ENCODE measurements at regions not wholly inside any gene's neighbourhood (a gene's known extent, or its start where the extent isn't known, plus 50 kb on each side); places are given as distances from the start of the nearest gene placed in this dataset.

DNA sequence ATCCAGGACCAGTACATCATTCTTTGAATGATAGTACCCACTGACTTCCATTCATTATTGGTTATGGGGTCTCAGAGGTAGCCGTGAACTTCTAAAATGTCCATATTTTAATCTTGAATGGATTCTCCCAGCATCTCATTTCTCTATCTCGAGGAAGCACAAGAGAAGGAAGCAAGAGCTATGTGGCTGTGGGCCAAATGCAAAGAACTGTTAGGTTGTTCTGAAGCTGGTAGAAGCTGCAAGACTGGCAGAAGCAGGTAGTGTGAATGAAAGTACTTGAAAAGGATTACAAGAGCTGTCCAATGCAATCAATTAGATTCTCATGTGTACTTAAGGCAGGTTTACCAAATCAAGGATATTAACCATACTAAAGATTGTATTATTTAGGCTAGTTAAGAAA, 1131.8 kb downstream of the GRIK2 start:
- Histone ChIP-seq H3K79me2 (ENCODE audit: control insufficient read depth in 1 of 2, insufficient read depth in 2 of 2, low read length in 2 of 2) (no peaks in the 10 kb centered on the region), H3K4me2 (ENCODE audit: insufficient read depth in 1 of 2, low read depth in 2 of 2, low read length in 2 of 2) (no peak overlapping the region), H2BK20ac (ENCODE audit: low read length) (no peak overlapping the region), H2AFZ (ENCODE audit: low read length) (no peak overlapping the region), H3K36me3 (ENCODE audit: control insufficient read depth in 2 of 4, insufficient read depth in 4 of 4, low read length in 3 of 4) (no peaks in the 10 kb centered on the region), H4K91ac (replicated peaks; ENCODE audit: insufficient read length, low read length) (no peak overlapping the region), H3K23me2 (ENCODE audit: low read depth, low read length) (no peaks in the 10 kb centered on the region), H4K8ac (ENCODE audit: extremely low read depth, insufficient read depth, low read length) (no peak overlapping the region), H3K79me1 (ENCODE audit: low read depth, low read length) (no peaks in the 10 kb centered on the region), H3K14ac (ENCODE audit: insufficient read length) (no peak overlapping the region), H3K18ac (ENCODE audit: extremely low read depth, low read length) (no peak overlapping the region), H2BK5ac (ENCODE audit: low read depth, low read length) (no peak overlapping the region), H2BK12ac (ENCODE audit: low read depth, low read length) (no peak overlapping the region), H4K5ac (ENCODE audit: insufficient read length, low read depth, low read length) (no peak overlapping the region), H3K9me3 (ENCODE audit: insufficient read depth in 2 of 2, low read depth in 1 of 2, low read length in 1 of 2) (no peaks in the 10 kb centered on the region), H3K4me3 (ENCODE audit: extremely low read depth in 1 of 4, insufficient read depth in 2 of 4, low read depth in 3 of 4, low read length in 4 of 4) (no peak overlapping the region), H3K23ac (ENCODE audit: insufficient read length) (no peak overlapping the region), H2BK120ac (replicated peaks; ENCODE audit: low read depth, low read length) (no peak overlapping the region), H3K56ac (replicated peaks; ENCODE audit: insufficient read length, low read depth, low read length) (no peak overlapping the region), H3K27me3 (replicated peaks in 1 of 4; ENCODE audit: control insufficient read depth in 3 of 4, extremely low read depth in 1 of 4, insufficient read depth in 3 of 4, low read length in 3 of 4) (no peaks in the 10 kb centered on the region), H4K20me1 (replicated peaks in 1 of 2; ENCODE audit: control insufficient read depth in 1 of 2, insufficient read depth in 2 of 2, low read length in 2 of 2) (no peaks in the 10 kb centered on the region), H2BK15ac (ENCODE audit: low read length) (no peak overlapping the region), H2AK5ac (ENCODE audit: low read depth, low read length) (no peak overlapping the region), H3K4me1 (replicated peaks in 1 of 4; ENCODE audit: control insufficient read depth in 3 of 4, insufficient read depth in 4 of 4, low read length in 3 of 4) (no peaks in the 10 kb centered on the region), H3K9ac (replicated peaks in 1 of 4; ENCODE audit: extremely low read depth in 1 of 4, low read depth in 3 of 4, low read length in 3 of 4) (no peak overlapping the region), H3K27ac (ENCODE audit: low read depth, low read length) (no peak overlapping the region), H3K4ac (replicated peaks; ENCODE audit: insufficient read length, low read depth, low read length) (no peak overlapping the region)
- POLR2A ChIA-PET (ENCODE audit: partially characterized antibody): no interaction called here
- TF ChIP-seq CBX8 (IDR thresholded peaks at IDR 0.05; ENCODE audit: borderline replicate concordance, low read depth, low read length) (no peak), NRF1 (IDR thresholded peaks at IDR 0.05; ENCODE audit: low read depth, low read length) (no peak), TAF7 (optimal IDR thresholded peaks at IDR 0.05; ENCODE audit: borderline replicate concordance, low read depth, low read length) (no peak), SIRT6 (IDR thresholded peaks at IDR 0.05; ENCODE audit: low read length) (no peak), GTF2F1 (IDR thresholded peaks at IDR 0.05; ENCODE audit: borderline replicate concordance, low read depth, low read length) (no peak), POU5F1 (IDR thresholded peaks at IDR 0.05; ENCODE audit: low read depth, low read length) (no peak), TCF12 (IDR thresholded peaks at IDR 0.05; ENCODE audit: low read depth, low read length) (no peak)
- TF ChIP-seq, protein P1, sequence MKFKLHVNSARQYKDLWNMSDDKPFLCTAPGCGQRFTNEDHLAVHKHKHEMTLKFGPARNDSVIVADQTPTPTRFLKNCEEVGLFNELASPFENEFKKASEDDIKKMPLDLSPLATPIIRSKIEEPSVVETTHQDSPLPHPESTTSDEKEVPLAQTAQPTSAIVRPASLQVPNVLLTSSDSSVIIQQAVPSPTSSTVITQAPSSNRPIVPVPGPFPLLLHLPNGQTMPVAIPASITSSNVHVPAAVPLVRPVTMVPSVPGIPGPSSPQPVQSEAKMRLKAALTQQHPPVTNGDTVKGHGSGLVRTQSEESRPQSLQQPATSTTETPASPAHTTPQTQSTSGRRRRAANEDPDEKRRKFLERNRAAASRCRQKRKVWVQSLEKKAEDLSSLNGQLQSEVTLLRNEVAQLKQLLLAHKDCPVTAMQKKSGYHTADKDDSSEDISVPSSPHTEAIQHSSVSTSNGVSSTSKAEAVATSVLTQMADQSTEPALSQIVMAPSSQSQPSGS (IDR thresholded peaks at IDR 0.05; ENCODE audit: low read length): no peak
- WGBS, 2 experiments (ENCODE audit: extremely low coverage in 1 of 2, insufficient coverage in 1 of 2, insufficient read length in 1 of 2, insufficient replicate concordance in 2 of 2, low coverage in 1 of 2, low lambda C conversion rate in 2 of 2, missing lambda C conversion rate in 1 of 2): 87% methylated on average over 2 of the region's 2 CpGs; no CpG with 5 or more reads in 1 of the 2 experiments
- no peak for DNase-seq (ENCODE audit: low read depth in 1 of 2, low spot score in 2 of 2)
- CTCF ChIA-PET (ENCODE audit: partially characterized antibody): interaction anchor here (1.0 kb wide), 1 partner anchor 8 kb away, joined by 3 read pairs; no protein-coding TSS in a partner anchor
- FAIRE-seq: no peak

Measured in H1 (cell line).